HG02610 (cell line): ENCODE measurements at regions not wholly inside any gene's neighbourhood (a gene's known extent, or its start where the extent isn't known, plus 50 kb on each side); places are given as distances from the start of the nearest gene placed in this dataset.
"Not testable (repeated sequence)": the region's sequence is repeated elsewhere in the genome, so short reads cannot be mapped to it uniquely, and the experiment has no call there.

ENCODE experiments used
- ATAC-seq: cut with Tn5 transposase; IDR thresholded peaks from one replicate; pipeline ENCODE4 v1.9.1; 2021; ENCODE audit warnings: mild to moderate bottlenecking, moderate library complexity; ENCODE audit not compliant: unreplicated experiment

DNA sequence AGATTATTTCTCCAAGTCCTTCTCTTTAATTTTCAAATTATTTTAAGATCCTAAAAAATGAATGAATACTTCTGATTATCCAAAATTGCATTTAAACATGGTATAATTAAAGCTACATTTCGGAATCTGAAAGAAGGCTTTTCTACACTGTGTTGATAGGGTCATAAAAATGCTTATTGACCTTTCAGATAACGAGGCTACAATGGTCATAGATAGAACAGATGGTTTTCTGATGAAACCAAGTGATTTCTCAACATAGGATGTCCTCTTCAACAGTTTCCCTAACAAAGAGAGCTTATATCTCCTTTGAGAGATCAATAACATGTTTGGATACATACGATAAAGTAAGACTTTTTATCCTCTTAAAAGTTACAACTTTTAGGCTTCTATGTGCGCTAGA is 201.1 kb downstream of the PTH2R start:
- ATAC-seq, result no peak

DNA sequence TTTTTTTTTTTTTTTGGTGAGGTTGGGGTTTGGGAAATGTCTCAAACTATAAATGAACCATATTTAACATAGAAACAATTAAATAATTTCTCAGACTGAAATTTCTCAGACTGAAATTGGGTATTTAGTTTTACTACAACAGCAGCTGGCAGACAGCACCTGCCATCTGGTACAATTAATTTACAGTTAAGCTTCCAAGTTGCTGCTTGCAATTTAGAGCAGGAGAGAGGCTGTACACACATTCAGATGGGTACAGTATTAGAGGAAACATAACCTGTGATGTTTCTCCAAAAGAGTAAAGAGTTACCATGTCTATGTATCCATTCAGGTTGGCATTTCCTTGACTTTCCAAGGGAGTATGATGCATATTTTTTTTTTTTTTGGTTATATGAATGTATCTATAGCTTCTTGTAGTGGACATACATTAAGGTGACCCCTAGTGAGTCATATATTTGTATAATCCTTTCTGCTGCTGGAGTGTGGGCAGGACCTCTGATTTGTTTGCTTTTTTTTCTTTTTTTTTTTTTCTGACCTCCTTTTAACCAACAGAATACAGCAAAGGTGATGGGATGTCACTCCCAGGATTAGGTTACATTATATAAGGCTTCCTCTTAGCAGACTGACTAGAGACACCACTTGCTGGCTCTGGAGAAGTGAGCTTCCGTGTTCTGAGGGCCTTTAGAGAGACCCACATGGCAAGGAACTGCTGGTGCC is 201.7 kb downstream of the PTH2R start:
- no peak for ATAC-seq

DNA sequence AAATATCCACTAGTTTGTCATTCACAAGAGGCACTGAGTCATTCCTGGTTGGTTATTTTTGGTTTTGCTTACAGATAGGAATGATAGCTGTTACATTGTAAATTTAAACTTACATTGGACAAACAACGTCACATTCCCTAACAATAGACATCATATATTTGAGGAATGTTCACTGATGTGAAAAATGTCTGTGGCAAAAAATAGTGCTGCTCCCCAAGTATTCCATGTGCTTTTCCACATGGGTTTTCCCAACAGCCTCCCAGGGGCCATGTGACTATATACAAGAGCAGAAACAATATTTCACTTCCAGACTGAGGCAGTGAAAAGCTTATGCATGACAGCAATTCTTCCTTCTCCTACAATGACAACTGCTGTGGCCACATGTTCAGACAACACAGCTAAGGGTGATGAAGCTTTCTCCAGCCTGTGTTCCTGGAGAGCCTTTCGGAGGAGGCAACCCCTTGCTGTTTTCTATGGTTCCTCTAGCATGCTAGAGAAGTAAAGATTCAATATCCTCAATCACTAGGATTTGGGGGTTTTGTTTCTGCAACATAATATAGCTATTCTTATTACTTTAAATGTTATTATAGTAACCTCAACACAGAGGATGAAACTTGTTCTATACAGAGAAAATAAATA is 202.7 kb downstream of the PTH2R start:
- ATAC-seq, result no peak

DNA sequence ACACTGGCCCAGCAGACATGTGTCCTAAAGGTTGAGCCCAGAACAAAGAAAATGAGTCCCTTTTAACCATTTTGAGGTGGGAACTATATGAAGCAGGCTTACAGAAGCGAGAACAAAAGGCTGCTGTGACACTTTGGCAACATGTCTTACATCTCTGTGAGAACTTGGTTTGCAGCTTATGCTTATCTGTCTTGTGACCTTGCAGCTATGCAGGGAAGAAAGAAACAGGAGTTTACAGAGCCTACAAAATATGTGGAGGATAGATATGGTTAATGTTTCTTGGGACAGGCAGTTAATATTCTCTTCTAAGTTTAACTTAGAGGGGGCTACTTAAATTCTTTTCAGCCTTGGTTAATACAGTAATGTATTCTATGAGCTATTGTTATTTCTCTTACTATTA is 209.1 kb downstream of the PTH2R start:
- not testable (repeated sequence) for ATAC-seq

DNA sequence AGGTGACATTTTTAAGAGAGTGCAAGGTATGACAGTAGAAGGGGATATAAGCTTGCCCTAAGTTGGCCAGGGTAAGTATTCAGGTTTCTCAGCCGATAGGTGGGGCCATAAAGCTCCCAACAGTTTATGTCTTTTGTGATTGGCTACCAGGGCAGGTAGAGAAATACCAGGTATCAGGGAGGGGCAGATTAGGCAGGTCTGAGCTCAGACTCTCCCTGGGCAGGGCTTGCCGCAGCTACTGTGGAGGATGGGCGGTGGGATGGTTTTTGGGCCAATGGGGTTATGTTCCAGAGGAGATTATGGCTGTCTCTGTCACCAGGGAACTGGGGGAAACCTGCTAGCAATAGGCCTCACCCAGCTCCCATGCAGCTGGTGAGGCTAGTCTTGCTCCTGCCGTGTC is 211.6 kb downstream of the PTH2R start:
- ATAC-seq, result no peak

DNA sequence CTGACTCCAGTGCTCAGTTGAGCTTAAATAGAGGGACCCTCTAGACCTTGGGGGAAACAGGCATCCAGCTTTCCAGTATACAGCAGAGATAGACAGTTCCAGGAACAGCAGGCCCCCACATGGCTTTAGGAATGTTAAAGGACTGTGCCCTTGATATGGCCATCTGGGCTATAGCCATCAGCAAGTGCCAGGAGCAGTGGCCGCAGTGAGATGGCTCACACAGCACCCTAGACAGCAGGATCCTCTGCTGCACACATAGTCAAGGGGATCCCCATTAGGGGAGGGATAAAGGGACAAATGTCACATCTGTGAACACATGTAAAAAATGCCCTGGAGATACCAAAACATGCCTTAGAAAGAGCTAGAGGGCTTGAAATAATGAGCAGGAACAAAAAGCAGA is 213.4 kb downstream of the PTH2R start:
- no peak for ATAC-seq

DNA sequence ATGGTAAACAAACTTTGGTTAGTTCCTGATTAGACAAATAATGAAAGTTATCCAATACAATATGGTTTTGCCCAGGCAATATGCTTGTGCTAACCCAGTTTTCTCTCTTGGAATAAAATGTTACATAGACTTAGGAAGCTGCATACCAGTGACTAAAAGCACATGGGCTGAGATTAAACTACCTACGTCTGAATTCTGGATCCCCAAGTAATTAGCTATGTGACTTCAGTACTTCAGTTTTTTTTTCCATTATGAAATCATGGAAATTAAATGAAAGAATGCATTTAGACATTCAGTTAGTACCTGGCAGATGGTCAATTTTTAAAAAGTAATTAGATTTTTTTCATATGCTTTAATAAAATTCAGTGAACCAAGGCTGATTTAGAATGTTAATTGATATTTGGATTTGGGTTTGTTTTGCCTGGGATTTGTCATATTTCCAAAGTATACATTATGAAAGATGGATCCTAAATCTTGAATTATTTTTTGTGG is 213.9 kb downstream of the PTH2R start:
- no peak for ATAC-seq

DNA sequence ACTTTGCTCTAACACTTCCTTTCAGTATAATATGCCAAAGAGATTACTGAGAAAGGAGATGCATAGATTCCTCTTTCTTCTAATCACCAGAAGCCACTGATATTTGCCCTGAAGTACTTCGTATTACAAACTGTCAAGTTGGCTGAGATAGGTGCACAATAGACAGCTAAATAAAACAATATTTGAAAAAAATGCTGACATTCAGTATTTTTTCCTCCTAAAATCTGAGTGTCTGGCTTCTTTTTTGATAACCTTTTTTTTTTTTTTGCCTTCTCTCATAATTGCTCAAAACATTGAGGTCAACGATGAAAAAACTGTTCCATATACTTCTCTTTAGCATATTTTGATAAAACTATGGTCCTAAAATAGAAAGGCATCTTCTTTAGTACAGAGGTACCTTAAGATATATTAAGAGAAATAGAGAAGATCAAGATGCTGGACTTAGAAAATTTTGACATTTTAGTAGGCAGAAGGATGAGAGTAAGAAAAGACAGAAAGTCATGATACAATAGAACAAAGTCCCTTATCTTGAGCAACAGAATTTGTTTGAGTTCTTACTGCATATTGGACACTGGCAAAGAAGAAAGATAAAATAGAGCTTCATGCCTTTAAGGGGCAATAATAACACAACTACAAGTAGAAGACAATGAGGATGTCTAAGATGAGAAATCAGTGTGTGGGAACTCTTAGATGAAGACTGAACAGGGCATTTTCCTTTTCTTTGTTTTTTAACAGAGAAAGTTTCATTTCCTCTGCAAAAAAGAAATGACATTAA is 220.7 kb downstream of the PTH2R start:
- no peak for ATAC-seq

DNA sequence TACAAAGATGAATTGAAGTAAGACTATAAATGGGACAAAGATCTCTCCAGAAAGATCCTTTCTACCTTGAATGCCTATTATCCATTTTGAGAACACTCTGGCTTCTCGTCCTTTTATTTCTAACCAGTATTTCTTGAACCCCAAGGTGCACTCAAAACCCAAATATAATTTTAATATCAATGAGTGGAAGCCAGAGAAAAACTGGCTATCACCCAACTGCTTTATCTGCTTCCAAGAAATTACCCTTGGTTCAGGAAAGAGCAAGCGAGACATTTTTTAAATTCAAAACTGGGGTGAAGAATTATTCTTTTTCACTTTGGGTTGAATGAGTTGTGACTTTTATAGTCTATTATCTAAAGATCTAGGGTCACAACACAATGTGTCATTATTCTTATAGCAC is 221.3 kb downstream of the PTH2R start:
- ATAC-seq, result no peak

DNA sequence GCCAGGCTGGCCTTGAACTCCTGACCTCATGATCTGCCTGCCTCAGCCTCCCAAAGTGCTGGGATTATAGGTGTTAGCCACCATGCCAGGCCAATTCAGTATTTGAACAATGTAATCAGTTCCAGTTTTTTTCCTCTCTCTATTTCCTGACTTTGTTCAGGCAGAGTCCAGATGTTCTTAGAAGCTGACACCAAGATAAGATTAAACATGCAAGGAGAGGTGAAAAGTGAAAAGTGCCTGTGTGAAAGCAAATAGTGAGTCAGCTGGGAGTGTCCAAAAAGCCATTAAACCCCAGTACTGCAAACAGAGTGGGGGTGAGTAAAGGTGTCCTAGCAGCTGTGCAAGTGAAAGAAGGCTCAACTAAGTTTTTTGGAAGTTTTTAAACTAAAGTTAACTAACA is 231.5 kb downstream of the PTH2R start:
- peak; percentile 51 for ATAC-seq

DNA sequence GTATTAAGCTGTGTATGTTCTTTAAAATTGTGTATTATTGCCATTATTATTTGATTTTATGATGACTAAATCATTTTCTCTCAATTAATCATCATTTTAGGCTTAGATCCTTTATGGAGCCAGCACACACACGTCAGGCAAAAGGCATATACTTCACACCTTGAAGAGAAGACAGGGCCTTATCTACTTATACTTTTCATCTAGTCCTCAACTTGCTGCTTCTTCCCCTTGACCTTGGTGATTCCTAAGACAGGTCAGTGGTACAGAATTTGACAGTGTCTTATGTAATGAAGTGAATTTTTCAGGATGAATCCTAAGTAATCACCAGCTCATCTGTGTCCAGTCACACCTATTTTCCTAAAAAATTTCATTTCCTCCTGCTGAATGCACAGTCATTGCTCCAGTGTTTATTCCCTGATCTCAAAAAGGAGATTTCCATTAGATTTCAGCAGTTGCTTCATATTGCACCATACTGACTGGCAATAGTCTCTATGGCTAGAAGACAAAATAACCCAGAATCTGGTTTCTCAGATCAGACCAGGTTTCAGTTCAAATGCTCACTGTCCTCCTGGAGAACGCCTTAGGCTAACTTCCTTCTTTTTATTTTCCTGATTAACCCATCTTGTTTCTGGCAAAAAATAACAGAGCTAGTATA is 235.7 kb downstream of the PTH2R start:
- ATAC-seq, result no peak

DNA sequence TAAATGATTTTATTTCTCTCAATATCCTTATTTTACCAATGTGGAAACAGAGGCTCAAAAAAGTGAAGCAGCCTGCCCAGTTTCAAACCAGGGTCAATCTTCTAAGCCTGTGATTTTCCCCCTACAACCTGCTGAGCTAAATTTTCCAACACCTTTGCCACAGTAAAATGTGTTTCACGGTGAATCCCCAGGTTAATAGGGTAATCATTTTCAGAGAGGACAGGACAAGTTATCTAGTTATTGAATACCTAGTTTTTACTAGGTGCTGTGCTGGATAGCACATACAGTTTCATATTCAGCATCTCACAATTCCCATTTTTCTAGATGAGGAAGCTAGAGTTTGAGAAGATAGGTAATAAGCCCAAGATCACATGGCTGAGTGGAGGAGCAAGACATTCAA is 236.6 kb downstream of the PTH2R start:
- ATAC-seq, result no peak

DNA sequence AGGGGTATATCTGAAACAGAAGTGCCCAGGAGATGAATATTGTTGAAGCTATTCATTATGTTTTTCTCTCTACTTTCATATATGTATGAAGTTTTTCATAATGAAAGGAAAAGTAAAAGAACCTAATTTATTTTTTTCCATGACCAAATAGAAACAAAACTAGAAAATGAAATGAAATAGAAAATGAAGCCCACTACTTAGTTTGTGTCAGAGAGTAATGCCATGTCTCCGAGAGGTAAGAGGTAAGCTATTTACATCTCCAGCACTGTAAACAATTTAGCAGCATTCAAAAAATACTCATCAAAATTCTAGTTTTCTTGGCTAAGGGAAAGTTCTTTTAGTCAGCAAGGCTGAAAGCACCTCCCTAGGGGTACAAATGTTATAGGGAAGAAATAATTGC is 238.6 kb downstream of the PTH2R start:
- ATAC-seq, result no peak

DNA sequence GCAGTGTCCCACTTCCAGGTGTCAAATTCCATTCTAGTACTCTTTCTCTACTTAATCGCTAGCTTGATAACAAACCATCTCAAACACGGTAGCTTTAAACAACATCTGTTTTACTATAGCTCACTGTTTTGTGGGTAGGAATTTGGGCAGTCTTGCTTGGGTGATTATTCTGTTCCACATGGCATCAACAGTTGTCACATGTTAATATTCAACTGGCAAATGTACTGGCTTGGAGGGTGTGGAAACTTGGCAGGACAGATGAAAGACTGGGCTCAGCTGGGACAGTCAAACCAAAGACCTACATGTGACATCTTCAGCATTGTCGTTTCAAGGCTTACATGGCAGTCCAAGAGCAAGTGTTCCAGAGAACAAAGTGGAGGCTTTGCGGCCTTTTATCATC is 241.8 kb downstream of the PTH2R start:
- ATAC-seq, result no peak

DNA sequence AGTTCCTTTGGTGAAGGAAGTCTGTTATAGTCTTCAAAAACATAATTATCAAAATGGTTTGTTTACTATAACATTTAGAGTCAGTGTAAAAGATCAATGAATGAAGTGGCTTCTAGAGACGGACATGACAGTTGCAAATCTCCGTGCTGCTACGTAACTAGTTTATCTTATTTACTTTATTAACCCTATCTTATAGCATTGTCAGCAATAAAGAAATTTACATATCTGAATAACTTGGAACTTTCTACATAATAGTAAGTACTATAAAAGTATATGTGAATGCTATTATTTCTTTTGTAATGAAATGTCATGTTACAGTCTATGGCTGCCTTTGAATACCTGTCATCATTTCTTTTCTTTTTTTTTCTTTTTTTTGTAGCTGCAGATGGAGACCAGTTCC is 246.8 kb downstream of the PTH2R start:
- ATAC-seq, result no peak

DNA sequence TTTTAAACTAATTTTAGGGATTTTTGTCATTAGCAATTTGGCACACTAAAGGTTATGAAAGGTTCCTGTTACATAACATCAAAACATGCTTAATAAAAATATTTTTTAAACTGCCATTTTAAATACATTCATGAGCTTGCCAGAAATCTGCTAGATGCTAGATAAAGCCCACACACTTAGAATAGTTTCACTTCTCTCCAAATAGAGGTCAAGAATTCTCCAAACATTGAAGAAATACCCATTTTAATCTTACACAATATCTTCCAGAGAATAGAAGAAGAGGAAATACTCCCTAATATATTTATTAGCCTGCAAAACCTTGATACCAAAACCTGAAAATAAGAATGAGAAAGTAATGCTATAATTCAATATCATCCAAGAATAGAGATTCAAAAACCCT is 247.5 kb downstream of the PTH2R start:
- no peak for ATAC-seq

DNA sequence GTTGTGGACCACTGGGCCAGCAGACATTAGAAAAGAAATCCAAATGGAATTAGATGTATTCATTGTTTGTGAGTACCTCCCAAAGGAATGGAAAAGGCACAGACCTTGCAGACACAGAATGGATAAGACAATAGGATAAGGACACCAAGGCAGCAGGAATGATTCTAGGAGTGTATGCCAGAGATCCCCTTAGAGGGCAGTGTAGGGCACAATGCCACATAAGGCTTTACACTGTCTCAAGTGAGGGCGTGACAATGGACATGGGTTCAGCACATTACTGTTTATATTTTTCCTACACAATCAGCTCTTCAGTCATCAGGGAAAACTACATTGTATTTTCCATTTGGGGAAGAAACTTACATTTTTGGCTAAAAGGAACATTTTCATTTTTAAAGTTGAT is 250.9 kb downstream of the PTH2R start:
- ATAC-seq, result no peak

DNA sequence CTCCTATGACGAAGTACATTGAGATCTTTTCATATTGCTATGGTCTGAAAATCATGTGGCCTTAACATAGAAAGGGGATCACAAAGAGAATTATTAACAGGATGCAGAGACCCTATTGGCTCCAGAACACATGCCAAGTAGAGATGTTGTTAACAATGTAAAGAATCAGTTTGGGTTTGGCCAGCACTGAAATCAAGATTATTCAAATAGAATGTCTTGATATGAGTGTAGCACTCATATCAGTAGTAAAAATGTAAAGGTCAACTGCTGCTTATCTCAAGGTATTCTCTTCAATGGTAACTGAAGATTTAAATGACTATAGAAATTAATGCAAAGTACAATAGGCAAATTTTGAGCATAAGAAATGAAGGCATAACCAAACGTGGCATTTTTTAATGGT is 262.8 kb downstream of the PTH2R start:
- ATAC-seq, result no peak

DNA sequence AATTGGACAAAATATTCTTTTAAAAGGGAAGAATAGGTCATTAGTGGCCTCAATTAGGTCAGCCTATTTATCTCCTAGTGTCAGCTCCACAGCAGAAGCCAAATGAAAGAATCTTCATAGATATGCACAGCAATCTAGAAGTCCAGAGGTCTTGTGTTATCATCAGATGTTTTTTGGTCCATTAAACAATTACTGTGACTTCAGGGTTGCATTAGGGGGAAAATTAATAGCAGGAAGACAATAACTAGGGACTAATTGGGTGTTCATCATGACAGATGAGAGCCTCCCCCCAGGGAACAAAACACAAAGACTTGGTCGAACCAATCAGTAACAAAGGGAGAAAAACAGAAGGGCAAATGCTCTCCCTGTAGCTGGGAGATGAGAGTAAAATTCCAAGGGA is 264.7 kb downstream of the PTH2R start:
- no peak for ATAC-seq

DNA sequence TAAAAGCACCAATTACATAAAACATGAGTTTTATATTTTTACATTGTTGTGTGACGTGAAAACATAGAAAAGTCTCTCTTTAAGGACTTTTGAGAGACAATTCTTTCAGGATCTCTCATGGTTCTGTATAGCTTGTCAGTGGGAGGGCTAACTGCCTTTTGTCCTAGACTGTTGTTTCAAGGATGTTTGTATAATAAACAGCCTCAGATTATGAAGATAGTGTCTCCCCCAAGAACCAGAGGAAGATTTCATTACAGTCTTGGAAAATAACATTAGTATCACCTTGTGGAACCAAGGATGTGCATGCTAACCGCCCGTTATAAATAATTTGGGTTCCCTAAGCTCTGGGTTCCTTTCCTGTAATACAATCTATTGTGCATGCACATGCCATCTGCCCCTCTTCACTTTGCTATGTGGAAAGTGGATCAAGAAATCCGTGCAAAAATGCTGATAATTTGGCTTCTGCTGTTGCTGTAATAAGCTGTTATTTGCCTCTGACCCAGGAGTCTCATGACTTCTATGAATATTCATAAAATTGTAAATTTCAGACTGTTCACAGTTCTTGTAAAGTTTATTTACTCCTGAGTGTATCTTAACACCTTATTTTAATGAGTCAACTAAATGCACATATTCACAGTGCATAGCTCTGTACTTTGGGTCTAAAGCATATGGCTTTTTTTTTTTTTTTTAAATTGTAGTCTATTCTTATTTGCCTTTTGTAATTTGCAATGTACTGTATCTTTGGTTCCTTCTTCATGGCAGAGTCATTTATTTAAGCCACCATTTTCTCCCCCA is 265.5 kb downstream of the PTH2R start:
- no peak for ATAC-seq

DNA sequence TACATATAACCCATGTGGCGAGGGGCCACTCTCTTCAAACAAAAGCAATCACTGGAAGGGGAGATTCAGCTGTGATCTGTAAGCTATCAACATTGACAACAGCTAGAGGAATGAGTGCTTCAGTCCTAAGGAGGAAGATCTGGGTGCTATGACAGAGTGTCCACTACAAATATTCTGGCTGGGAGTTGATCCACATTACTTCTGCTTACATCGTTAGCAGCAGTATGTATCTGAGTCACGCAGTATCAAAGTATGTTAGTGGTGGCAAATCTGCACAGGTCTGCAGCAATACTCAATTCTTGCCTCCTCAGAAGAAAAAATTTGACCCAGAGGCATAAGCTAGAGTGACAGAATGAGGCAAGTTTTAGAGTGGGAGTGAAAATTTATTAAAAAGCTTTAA is 267.0 kb downstream of the PTH2R start:
- ATAC-seq, result no peak
